ENCODE measurements at regions not wholly inside any gene's neighbourhood (a gene's known extent, or its start where the extent isn't known, plus 50 kb on each side); places are given as distances from the start of the nearest gene placed in this dataset.
A peak's percentile ranks its signal among the peaks of the same experiment; 100 is the strongest.
"Not testable (repeated sequence)": the region's sequence is repeated elsewhere in the genome, so short reads cannot be mapped to it uniquely, and the experiment has no call there.

DNA sequence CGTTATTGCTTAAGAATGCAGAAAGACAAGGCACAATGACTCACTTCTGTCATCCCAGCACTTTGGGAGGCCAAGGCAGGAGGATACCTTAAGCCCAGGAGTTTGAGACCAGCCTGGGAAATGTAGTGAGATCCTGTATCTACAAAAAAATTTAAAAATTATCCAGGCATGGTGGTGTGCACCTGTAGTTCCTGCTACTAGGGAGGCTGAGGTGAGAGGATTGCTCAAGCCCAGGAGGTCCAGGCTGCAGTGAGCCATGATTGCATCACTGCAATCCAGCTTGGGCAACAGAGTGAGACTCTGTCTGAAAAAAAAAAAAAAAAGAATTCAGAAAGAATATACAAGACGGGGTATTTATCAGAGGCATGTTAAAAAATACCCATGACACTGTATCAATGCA is 182.0 kb upstream of the SPOPL start:
- DNase-seq (ENCODE audit: low read depth), result no peak

DNA sequence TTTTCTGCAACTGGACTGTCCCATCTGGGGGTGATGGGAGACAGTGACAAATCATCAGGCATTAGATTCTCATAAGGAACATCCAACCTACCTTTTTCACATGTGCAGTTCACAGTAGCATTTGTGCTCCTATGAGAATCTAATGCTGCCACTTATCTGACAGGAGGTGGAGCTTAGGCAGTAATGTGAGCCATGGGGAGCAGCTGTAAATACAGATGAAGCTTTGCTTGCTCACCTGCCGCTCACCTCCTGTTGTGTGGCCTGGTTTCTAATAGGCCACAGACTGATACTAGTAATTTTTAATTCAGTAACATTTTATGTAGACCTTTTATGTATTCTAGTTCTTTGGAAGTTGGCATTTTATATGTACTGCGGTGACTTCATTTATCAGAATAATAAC is 180.1 kb upstream of the SPOPL start:
- DNase-seq (ENCODE audit: low read depth), result no peak

DNA sequence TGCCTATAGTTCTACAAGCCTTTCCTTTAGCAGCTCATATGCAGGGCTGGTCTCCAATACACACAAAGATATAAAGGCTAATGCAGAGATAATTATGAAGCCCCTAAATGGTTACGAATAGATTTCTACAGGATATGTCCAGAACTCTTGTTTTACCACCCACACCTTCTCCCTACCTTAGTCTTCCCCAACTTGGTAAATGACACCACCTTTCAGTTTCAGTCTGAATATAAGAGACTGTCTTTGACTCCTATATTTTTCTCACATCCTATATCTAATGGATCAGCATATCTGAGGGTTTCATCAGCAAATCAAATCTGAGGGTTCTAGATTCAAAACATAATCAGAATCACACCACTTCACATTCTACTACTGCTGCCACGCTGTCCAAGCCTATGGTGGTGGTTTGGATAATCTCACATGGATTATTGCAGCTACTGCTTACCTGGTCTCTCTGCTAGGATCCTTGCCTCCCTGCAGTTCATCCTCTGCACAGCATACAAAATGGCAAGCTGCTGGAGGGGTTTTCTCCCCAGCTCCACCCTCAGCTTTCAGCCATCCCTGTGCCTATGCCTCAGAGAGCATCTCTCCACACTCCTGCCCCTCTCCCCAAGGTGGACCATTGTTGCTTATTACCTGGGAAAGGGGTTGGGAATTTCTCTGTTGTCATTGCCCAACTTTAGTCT is 178.0 kb upstream of the SPOPL start:
- DNase-seq (ENCODE audit: low read depth), result no peak

DNA sequence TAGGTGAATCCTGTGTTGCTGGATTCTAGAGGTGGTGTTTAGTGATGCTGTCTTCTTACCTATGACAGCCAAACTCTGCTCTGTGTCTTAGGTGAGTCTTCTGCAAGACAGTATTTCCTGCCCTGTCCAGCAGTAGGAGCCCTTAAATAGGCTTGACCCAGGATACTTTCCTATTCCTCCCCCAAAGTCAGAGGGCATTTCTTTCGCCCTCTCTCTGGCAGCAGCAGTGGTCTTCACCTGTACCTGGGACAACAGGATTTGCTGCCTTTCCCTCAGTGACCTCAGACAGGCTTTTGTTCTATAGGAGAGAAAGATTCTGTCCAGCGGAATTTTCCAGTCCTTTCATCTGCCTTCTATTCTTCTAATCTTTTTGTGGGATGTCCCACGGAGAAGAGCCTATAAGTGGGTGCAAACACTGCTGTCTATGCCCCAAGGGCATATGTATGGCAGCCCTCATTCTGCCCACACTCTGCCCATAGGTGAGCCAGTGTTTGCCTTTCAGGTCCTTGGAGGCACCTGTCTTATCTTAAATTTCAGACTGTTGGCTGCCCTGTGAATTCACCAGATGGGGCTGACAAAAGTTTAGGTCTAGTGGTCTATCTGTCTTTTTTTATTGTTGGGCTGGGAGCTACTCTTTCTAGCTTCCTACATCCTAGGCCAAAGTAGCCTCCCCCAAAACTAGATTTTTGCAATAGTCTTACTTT is 177.3 kb upstream of the SPOPL start:
- no peak for DNase-seq (ENCODE audit: low read depth)

DNA sequence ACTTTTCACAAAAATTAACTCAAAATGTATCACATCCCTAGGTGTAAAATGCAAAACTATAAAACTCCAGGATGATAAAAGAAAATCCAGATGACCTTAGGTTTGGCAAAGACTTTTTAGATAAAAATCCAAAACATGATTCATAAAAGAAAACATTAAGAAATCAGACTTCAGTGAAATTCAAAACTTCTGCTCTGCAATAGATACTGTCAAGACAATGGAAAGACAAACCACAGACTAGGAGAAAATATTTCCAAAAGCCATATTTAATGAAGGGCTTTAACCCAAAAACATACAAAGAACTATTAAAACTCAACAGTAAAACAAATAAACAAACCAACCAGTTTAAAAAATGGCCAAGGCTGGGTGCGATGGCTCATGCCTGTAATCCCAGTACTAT is 173.6 kb upstream of the SPOPL start:
- no peak for DNase-seq (ENCODE audit: low read depth)

DNA sequence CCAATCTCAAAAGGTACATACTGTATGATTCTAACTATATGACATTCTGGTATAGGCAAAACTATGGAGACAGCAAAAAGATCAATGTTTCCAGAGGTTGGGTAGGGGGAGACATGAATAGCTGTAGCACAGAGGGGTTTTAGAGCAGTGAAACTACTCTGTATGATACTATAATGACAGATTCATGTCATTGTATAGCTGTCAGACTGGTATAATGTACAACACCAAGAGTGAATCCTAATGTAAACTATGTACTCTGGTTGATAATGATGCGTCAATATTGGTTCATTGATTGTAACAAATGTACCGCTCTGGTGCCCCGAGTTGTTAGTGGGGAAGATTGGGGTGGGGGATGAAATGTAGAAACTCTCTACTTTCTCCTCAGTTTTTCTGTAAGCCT is 172.4 kb upstream of the SPOPL start:
- no peak for DNase-seq (ENCODE audit: low read depth)

DNA sequence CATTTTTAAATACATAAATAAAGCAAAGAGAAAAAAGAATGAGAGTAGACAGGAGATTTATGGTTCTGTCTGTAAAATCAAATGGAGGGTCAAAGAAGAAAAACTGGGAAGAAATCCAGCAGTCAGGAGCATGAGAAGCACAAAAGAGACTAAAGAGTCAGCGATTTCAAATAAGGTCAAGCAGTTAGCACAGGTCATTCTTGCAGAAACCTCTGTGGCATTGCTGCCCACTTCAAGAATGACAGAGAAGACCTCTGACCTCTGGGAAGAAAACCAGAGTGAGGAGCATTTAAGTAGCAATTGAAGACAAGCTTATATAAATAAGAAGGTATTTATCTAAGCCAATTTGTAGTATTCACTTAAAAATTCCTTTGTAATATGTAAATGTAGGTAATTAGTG is 172.0 kb upstream of the SPOPL start:
- no peak for DNase-seq (ENCODE audit: low read depth)

DNA sequence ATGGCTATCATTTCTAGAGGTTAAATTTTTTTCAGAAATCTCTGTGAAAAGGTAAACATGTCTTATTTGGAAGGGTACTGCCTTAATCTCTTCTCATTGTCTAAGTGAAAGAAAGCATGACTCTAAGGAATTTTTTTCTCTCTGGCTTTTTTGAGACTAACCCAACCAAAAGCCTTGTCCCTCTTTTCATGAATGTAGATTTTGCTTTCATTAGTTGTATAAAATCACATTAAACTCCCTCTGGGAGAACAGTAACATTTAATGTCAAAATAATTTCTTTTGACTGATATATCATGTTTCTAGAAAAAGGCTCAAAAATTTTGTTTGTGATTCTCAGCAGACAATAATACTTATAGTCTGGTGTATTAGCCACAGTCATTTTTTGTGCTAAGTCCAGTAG is 168.4 kb upstream of the SPOPL start:
- no peak for DNase-seq (ENCODE audit: low read depth)

DNA sequence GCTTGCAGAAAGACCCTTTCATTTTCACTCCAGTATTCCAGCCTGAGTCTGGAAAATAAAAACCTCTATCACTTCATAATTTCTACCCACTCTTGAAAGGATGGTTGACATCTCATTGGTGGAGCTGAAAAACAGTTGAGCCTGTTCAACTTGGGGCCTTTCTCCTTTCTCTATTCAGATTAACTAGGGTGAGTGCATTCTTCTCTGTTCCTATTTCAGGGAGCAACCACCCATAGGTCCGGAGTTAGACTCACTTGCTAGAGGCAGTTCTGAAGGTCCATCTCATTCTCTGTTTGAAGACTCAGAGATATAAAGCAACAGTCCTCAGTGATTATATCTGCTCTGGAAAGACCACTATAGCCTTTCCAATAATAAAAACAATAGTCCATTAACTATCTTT is 167.9 kb upstream of the SPOPL start:
- no peak for DNase-seq (ENCODE audit: low read depth)

DNA sequence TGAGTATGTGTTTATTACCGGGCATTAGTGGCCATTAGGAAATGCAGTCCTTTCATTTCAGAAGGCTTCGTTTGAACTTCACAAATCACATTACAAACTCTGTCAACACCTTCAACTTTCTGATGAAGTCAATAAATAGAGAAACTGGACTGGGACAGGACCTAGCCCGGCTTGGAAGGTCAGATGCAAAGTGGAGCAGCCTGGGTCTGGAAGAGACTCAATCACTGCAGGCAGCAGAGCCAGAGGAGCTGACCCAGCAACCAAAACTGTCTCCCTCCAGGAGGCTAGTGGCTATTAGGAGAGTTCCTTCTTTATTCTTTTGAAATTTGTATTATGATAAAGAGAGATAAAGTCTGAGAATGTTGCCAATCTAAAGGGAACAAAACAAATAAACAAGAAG is 167.2 kb upstream of the SPOPL start:
- no peak for DNase-seq (ENCODE audit: low read depth)

DNA sequence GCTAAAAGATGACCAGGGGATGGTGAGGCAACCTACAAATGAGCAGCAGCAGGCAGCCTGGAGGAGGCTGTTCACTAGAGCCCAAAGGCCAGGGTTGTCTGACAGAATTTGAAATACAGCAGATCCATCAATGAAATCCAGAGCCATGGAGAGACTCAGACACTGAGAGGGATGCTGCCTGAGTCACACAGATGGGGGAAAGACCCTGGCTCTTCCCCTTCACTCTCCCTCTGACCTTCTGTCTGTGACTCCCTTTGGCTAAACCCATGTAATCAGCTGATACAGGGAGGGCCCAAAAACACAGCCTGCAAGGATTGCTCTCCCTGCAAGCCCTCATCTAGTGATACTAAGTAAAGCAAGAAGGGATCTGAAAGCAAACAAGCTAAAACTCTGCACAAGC is 166.5 kb upstream of the SPOPL start:
- DNase-seq (ENCODE audit: low read depth), result no peak

DNA sequence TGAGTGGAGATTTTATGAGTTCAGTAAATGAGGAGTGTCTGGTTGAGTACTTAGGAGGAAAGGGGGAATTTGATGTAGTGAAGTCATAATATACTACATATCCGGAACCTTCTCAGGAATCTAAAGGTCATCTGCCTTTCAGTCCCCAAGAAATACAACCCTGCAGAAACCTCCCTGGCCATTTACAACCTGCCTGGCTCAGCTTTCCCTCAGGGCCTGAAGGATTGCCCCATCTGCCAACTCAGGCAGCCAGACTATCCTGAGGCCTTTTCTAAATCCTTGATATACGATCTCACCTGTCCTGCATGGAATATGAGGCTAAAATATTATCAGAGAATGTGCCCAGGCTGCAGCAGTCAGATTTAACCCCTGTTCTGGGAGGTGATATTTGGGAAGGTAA is 165.4 kb upstream of the SPOPL start:
- no peak for DNase-seq (ENCODE audit: low read depth)

DNA sequence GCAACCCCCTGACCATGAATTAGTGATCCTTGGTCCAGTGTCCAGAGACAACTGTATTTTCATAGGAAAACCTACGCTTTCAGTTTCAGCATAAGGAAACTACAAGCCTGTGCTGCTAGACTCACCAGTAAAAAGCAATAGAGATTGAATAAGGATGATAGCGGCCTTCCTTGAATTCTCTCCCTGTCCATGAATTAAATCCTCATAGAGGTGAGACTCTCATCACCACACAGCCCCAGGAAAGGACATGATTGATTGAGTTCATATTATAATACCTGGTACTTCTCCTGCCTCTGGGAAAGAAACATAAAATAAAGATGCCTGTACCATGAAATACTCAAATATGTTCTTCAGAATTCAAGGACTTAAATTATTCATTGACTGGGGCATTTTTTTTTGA is 146.3 kb upstream of the SPOPL start:
- DNase-seq (ENCODE audit: low read depth), result no peak

DNA sequence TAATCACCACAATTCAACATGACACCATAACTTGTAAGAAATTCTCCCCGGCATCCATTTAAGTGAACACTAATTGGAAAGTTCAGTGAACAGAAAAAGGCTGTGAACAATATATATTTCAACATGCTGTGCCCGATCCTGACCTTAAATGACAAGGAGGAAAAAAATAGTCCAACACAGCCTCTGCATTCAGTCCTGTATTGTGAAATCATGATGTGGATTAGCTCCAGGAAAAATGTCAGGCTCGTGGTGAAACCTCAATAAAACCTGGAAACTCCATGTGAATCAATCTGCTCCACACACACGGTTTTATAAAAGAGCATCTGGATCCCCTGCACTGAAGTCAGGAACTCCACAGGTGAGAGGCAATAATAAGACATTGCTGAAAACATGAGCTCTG is 145.4 kb upstream of the SPOPL start:
- no peak for DNase-seq (ENCODE audit: low read depth)

DNA sequence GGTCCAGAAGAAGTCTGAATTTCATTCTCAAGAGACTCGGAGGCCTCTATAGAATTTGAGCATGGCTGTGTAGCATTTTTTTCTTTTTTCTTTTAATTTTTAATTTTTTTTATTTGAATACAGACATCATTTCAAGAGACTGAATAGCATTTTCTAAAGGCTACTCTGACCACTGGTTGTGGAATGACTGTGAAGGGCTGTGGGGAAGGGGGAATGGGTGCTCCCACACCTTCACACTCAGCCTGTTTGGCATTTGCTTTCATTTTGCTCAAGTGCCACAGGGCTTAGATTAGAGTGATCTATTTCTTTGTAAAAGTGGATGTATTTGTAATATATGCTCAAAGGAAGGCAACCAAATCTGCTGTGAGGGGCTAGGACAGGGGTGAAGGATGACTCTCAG is 142.0 kb upstream of the SPOPL start:
- DNase-seq (ENCODE audit: low read depth), result no peak

DNA sequence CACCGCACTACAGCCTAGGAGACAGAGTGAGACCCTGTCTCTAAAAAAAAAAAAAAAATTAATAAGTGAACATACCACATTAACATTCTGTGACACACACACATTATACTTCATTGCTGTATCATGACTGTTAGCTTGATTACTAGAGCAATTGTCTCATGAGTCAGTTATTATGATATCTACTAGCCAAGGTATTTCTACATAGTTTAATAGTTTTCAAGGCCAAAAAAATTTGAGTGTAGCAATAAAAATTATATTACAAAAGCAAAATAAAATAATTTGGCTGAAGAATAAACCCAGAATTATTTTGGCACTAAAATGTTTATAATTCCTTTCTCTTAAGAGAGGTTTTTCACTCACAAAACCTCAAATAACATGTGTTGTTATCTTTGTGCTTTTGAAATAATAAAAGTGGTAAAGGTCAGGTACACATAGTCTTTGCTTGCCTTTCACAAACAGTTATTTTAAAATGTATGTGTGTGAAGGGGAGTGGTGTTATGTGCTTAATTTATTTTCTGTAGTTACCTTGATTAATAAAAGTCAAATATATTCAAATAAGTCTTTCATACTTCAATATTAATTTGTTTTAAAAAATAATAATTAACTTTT is 136.9 kb upstream of the SPOPL start:
- no peak for DNase-seq (ENCODE audit: low read depth)

DNA sequence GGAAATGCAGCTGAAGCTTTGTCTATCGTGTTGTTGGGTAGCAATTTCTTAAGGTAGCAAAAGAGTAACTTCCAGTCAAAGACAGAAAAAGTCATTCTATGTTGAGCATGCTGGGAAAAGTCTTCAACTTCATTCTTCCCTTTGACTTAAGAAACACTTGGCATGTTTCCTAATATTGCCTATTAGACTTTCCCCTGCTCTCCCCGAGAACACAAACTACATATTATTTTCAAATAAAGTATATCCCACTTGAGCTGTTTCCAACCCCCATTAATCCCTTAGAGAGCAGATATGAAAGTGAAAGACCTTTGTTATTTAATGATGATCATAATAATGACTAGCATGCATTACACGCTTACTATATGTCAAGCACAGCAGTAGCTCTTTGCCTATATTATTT is 136.0 kb upstream of the SPOPL start:
- DNase-seq (ENCODE audit: low read depth), result no peak

DNA sequence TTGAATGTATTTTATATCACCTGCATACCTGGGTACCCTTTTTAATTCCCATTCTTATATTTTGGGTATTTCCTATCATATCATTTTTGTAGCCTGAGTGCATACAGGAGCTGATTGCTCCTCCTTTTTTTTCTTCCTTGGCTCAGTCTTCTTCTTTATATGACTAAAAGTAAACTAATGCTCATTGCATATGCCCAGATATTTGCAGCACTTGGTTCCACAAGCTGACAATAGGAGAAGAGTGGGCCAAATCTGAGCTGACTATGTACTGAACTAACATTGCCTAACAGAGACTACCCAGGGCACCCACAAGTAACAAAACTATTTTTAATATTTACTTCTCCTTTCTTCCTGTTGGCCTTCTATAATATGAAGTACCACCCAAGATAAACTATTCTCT is 131.7 kb upstream of the SPOPL start:
- no peak for DNase-seq (ENCODE audit: low read depth)

DNA sequence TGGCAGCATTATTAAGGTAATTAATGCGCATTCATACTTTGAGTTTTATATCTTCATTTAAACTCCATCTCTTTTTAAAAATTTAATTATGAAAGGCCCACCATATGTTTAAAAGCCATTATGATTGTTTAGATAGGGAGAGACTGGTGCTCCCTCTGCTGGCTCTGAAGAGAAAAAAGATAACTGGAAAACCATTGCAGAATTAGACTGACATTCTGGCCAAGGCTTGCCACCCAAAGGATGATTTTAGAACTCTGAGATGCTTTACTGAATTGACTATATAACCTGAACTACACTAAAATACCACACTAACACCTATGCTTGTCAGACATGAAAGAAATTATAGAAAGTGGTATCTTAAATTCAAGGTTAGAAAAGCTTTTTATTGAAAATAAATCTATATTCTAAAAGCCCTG is 127.6 kb upstream of the SPOPL start:
- peak; percentile 4 for DNase-seq (ENCODE audit: low read depth)

DNA sequence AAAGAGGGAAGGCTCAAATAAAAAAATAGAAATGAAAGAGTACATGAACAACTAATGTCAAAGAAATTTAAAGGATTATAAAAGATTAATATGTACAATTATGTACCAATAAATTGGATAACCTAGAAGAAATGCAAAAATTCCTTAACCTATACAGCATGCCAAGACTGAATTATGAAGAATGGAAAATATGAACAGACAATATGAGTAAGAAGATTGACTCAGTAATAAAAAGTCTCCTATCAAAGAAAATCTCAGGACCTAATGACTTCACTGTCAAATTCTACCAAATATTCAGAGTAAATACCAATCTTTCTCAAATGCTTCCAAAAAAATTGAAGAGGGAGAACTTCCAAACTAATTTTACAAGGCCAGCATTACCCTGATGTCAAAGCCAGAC is 120.2 kb upstream of the SPOPL start:
- DNase-seq (ENCODE audit: low read depth), result no peak

DNA sequence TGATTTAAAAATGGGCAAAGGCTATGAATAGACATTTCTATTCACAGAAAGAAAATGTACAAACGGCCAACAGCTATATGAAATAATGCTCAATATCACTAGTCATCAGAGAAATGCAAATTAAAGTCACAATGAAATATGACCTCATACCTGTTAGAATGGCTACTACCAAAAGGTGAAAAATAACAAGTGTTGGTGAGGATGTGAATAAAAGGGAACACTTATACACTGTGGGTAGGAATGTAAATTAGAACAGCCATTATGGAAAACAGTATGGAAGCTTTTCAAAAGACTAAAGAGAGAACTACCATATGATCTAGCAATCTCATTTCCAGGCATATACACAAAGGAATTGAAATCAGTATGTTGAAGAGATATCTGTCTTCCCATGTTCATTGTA is 118.9 kb upstream of the SPOPL start:
- no peak for DNase-seq (ENCODE audit: low read depth)

DNA sequence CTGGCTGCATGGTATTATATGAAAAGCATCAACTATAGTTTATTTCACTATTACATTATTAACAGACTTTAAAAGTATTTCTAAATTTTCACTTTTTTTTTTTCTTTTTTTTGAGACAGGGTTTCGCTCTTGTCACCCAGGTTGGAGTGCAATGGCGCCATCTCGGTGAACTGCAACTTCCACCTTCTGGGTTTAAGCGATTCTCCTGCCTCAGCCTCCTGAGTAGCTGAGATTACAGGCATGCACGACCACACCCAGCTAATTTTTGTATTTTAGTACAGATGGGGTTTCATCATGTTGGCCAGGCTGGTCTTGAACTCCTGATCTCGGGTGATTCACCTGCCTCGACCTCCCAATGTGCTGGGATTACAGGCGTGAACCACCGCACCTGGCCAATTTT is 115.4 kb upstream of the SPOPL start:
- DNase-seq (ENCODE audit: low read depth), result not testable (repeated sequence)

DNA sequence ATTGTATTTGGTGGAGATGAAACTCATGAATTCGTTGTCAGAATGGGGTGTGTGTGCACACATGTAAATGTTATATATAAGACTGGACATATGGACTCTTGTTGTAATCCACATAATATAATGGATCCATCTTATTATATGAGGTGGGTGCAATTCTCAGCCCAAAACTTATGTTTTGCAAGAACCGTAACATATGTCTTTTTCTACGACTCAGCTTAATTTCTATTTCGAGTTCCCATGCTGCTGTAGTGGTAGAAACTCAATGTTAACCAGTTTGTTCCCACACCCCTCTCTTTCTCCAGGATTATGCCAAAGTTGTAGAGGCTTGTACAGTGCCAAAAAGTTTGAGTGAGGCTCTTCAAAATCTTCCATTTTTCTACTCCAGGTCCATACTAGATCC is 112.5 kb upstream of the SPOPL start:
- no peak for DNase-seq (ENCODE audit: low read depth)
